GM12864 (cell line): ENCODE measurements at regions not wholly inside any gene's neighbourhood (a gene's known extent, or its start where the extent isn't known, plus 50 kb on each side); places are given as distances from the start of the nearest gene placed in this dataset.

Experiments
- DNase-seq: peaks from one replicate; pipeline ENCODE4 v3.0.0-alpha.2; 2011; ENCODE audit warnings: low read depth
- H3K4me3 ChIP-seq: 2 replicates; pipeline ENCODE4 v1.5.1; 2011; ENCODE audit warnings: mild to moderate bottlenecking, low read depth, low read length, control low read depth
- TF ChIP-seq, protein P1 (sequence below): IDR thresholded peaks from 2 replicates; pipeline ENCODE4 v1.5.1; 2011; ENCODE audit warnings: low read depth, mild to moderate bottlenecking, moderate library complexity, low read length, control low read depth, inconsistent platforms; ENCODE audit errors: missing control alignments

GRCh38 chrX:15915959-15916703 lies 61.5 kb upstream of the AP1S2 start:
- no peak overlapping the region for H3K4me3 ChIP-seq
- TF ChIP-seq, protein P1, sequence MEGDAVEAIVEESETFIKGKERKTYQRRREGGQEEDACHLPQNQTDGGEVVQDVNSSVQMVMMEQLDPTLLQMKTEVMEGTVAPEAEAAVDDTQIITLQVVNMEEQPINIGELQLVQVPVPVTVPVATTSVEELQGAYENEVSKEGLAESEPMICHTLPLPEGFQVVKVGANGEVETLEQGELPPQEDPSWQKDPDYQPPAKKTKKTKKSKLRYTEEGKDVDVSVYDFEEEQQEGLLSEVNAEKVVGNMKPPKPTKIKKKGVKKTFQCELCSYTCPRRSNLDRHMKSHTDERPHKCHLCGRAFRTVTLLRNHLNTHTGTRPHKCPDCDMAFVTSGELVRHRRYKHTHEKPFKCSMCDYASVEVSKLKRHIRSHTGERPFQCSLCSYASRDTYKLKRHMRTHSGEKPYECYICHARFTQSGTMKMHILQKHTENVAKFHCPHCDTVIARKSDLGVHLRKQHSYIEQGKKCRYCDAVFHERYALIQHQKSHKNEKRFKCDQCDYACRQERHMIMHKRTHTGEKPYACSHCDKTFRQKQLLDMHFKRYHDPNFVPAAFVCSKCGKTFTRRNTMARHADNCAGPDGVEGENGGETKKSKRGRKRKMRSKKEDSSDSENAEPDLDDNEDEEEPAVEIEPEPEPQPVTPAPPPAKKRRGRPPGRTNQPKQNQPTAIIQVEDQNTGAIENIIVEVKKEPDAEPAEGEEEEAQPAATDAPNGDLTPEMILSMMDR: no peak
- DNase-seq: no peak

GRCh38 chrX:15914486-15914885 lies 59.9 kb upstream of the AP1S2 start:
- TF ChIP-seq, protein P1: no peak
- DNase-seq: no peak

GRCh38 chrX:15913146-15913545 lies 58.5 kb upstream of the AP1S2 start:
- DNase-seq: no peak
- TF ChIP-seq, protein P1: no peak
- H3K4me3 ChIP-seq: no peak overlapping the region

More at GRCh38 chrX:15914486-15914885, 59.9 kb upstream of the AP1S2 start:
- H3K4me3 ChIP-seq: no peak overlapping the region

DNA sequence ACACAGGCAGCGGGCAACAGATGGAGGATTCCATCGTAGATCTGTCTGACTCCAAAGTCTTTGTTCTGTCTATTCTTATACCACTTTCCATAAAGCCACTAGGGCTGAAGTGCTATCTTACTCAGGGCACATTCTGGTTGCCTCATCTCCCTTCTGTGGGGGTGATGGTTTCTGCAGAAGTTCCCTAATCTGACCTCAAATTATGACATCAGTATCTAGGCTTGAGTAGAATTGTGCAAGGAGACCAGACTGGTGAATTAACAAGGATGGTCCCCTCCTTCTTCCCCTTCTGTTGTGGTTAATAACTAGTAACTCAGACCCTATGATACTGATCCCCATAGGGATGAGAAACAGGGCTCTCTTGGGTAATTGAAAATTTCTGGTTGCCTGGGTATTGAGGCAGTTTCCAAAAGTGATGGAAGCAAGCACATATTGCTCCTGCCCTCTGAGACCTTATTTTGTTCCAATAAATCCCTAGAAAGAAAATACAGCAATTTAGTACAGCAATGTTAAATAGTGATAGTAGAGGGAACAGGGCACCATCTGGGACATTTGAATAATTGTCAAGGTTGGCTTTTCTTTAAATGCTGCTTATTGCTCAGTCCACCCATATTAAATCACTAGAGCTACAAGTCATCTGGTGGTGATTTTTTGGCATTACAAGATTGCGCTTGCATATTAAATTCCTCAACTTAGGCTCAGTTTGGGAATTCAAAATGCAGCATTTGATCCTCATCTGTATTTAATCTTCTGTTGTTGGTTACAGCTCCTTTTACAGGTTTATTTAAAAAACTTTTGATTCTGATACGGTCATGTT lies 57.3 kb upstream of the AP1S2 start:
- DNase-seq: no peak
- TF ChIP-seq, protein P1: peak; percentile 2

GRCh38 chrX:15909605-15910004 lies 55.0 kb upstream of the AP1S2 start:
- TF ChIP-seq, protein P1: no peak
- H3K4me3 ChIP-seq: no peak overlapping the region
- no peak for DNase-seq

More for the DNA sequence above, 57.3 kb upstream of the AP1S2 start:
- H3K4me3 ChIP-seq: no peak overlapping the region

- TF ChIP-seq, protein P1: no peak
- DNase-seq: no peak
- H3K4me3 ChIP-seq: no peak overlapping the region
These were observed 54.1 kb upstream of the AP1S2 start for GRCh38 chrX:15908603-15909290.
